Glutamatergic neuron (in vitro differentiated cells): ENCODE measurements at regions not wholly inside any gene's neighbourhood (a gene's known extent, or its start where the extent isn't known, plus 50 kb on each side); places are given as distances from the start of the nearest gene placed in this dataset.

ENCODE experiments used
- DNase-seq: peaks from one replicate; pipeline ENCODE4 v3.0.0; 2022
- H3K27ac Mint-ChIP-seq: one replicate; pipeline ENCODE4 v1.8.0; 2020; ENCODE audit warnings: mild to moderate bottlenecking, mixed read lengths, inconsistent platforms; ENCODE audit not compliant: unreplicated experiment
- H3K27me3 Mint-ChIP-seq: one replicate; pipeline ENCODE4 v1.8.0; 2020; ENCODE audit warnings: mild to moderate bottlenecking, moderate library complexity, mixed read lengths, inconsistent platforms; ENCODE audit not compliant: unreplicated experiment
- H3K36me3 Mint-ChIP-seq: one replicate; pipeline ENCODE4 v1.8.0; 2020; ENCODE audit warnings: mild to moderate bottlenecking, mixed read lengths, inconsistent platforms; ENCODE audit not compliant: unreplicated experiment
- H3K4me1 Mint-ChIP-seq: one replicate; pipeline ENCODE4 v1.8.0; 2020; ENCODE audit warnings: mild to moderate bottlenecking, low read depth, mixed read lengths, inconsistent platforms; ENCODE audit not compliant: unreplicated experiment
- H3K4me3 Mint-ChIP-seq: one replicate; pipeline ENCODE4 v1.8.0; 2020; ENCODE audit warnings: mild to moderate bottlenecking, mixed read lengths, inconsistent platforms; ENCODE audit not compliant: unreplicated experiment
- H3K9me3 Mint-ChIP-seq: one replicate; pipeline ENCODE4 v1.8.0; 2020; ENCODE audit warnings: mild to moderate bottlenecking, moderate library complexity, mixed read lengths, inconsistent platforms; ENCODE audit not compliant: unreplicated experiment
- CTCF ChIP-seq: fragments of 200-600 bp; sonication (generic); IDR thresholded peaks from one replicate; pipeline ENCODE4 v1.5.0; 2021; ENCODE audit not compliant: partially characterized antibody, unreplicated experiment

GRCh38 chr4:32841217-32841616, 2121.0 kb downstream of the PCDH7 start:
- Mint-ChIP-seq H3K27me3 (peaks cover 3% of the 10 kb centered on the region), H3K4me3 (no peak overlapping the region), H3K27ac (no peak overlapping the region), H3K36me3 (no peaks in the 10 kb centered on the region), H3K9me3 (no peaks in the 10 kb centered on the region), H3K4me1 (peaks cover 6% of the 10 kb centered on the region)
- no peak for DNase-seq
- no peak for TF ChIP-seq CTCF

GRCh38 chr4:32847461-32847860, 2127.3 kb downstream of the PCDH7 start:
- Mint-ChIP-seq H3K4me1 (peaks cover 19% of the 10 kb centered on the region), H3K4me3 (no peak overlapping the region), H3K36me3 (no peaks in the 10 kb centered on the region), H3K27ac (no peak overlapping the region), H3K9me3 (peaks cover 2% of the 10 kb centered on the region), H3K27me3 (no peaks in the 10 kb centered on the region)
- no peak for TF ChIP-seq CTCF
- DNase-seq = no peak

GRCh38 chr4:32855622-32856021, 2135.5 kb downstream of the PCDH7 start:
- no peaks in the 10 kb centered on the region for H3K27me3 Mint-ChIP-seq
- no peaks in the 10 kb centered on the region for H3K9me3 Mint-ChIP-seq
- H3K4me3 Mint-ChIP-seq = no peak overlapping the region
- DNase-seq = no peak
- no peak for TF ChIP-seq CTCF
- H3K36me3 Mint-ChIP-seq = no peaks in the 10 kb centered on the region
- no peak overlapping the region for H3K27ac Mint-ChIP-seq
- H3K4me1 Mint-ChIP-seq = no peaks in the 10 kb centered on the region

- no peaks in the 10 kb centered on the region for H3K27me3 Mint-ChIP-seq
- H3K9me3 Mint-ChIP-seq = no peaks in the 10 kb centered on the region
- no peak for DNase-seq
- no peaks in the 10 kb centered on the region for H3K36me3 Mint-ChIP-seq
- no peaks in the 10 kb centered on the region for H3K4me1 Mint-ChIP-seq
- H3K4me3 Mint-ChIP-seq = no peak overlapping the region
- no peak overlapping the region for H3K27ac Mint-ChIP-seq
- no peak for TF ChIP-seq CTCF
Measured at GRCh38 chr4:32858361-32858760, 2138.2 kb downstream of the PCDH7 start.

GRCh38 chr4:32858971-32859370, 2138.8 kb downstream of the PCDH7 start:
- Mint-ChIP-seq H3K27ac (no peak overlapping the region), H3K9me3 (no peaks in the 10 kb centered on the region), H3K4me3 (no peak overlapping the region), H3K4me1 (no peaks in the 10 kb centered on the region), H3K36me3 (no peaks in the 10 kb centered on the region), H3K27me3 (no peaks in the 10 kb centered on the region)
- no peak for TF ChIP-seq CTCF
- DNase-seq = no peak
